ENCODE measurements at regions not wholly inside any gene's neighbourhood (a gene's known extent, or its start where the extent isn't known, plus 50 kb on each side); places are given as distances from the start of the nearest gene placed in this dataset.

- Histone ChIP-seq H3K4me1 (ENCODE audit: control insufficient read depth in 5 of 5, insufficient read depth in 5 of 5, low read length in 5 of 5) (peaks cover 0 to 8% (median 0%) of the 10 kb centered on the region in 5 donors), H3K27ac (ENCODE audit: low read depth in 1 of 2, low read length in 1 of 2) (no peak overlapping the region), H3K9ac (ENCODE audit: insufficient read depth in 1 of 2, low read length in 2 of 2) (no peak overlapping the region), H3K9me3 (ENCODE audit: control insufficient read depth in 4 of 4, insufficient read depth in 3 of 4, low read length in 3 of 4) (no peaks in the 10 kb centered on the region), H3K4me3 (no peak overlapping the region), H3K27me3 (ENCODE audit: control insufficient read depth in 3 of 3, insufficient read depth in 3 of 3, low read length in 2 of 3) (no peaks in the 10 kb centered on the region), H3K36me3 (ENCODE audit: control insufficient read depth in 4 of 4, insufficient read depth in 4 of 4, low read length in 4 of 4) (no peaks in the 10 kb centered on the region)
- TF ChIP-seq, protein P1, sequence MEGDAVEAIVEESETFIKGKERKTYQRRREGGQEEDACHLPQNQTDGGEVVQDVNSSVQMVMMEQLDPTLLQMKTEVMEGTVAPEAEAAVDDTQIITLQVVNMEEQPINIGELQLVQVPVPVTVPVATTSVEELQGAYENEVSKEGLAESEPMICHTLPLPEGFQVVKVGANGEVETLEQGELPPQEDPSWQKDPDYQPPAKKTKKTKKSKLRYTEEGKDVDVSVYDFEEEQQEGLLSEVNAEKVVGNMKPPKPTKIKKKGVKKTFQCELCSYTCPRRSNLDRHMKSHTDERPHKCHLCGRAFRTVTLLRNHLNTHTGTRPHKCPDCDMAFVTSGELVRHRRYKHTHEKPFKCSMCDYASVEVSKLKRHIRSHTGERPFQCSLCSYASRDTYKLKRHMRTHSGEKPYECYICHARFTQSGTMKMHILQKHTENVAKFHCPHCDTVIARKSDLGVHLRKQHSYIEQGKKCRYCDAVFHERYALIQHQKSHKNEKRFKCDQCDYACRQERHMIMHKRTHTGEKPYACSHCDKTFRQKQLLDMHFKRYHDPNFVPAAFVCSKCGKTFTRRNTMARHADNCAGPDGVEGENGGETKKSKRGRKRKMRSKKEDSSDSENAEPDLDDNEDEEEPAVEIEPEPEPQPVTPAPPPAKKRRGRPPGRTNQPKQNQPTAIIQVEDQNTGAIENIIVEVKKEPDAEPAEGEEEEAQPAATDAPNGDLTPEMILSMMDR (IDR thresholded peaks at IDR 0.05; ENCODE audit: control extremely low read depth, extremely low read depth): no peak
- ATAC-seq (ENCODE audit: insufficient read depth, low FRiP score) (no peak), DNase-seq (no peak)
- WGBS, 2 donors: 63 to 77% methylated on average over 2 of the region's 2 CpGs
These were observed 447.6 kb downstream of the TOX3 start for GRCh38 chr16:52099382-52099781.

DNA sequence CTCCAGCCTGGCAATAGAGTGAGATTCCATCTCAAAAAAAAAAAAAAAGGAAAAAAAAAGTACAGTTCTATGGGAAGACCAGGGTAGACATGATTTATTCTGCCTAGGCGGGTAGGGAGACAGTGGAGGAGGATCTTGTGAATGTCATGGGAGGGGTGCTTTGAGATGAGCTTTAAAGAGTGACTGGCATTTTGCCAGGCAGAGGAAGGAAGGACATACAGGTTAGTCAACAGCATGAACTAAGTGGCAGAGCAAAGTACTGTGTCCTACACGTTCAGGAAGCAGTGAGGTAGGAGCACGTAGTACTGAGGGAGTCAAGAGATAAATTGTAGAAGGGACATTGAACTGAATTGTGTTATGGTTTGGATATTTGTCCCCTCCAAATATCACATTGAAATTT, 451.5 kb downstream of the TOX3 start:
- H3K36me3 ChIP-seq (ENCODE audit: control insufficient read depth in 4 of 4, insufficient read depth in 4 of 4, low read length in 4 of 4): no peaks in the 10 kb centered on the region
- TF ChIP-seq, protein P1 (IDR thresholded peaks at IDR 0.05; ENCODE audit: control extremely low read depth, extremely low read depth): no peak
- no peak for DNase-seq
- H3K9me3 ChIP-seq (ENCODE audit: control insufficient read depth in 4 of 4, insufficient read depth in 3 of 4, low read length in 3 of 4): no peaks in the 10 kb centered on the region
- H3K4me3 ChIP-seq: no peak overlapping the region
- H3K27ac ChIP-seq (ENCODE audit: low read depth in 1 of 2, low read length in 1 of 2): no peak overlapping the region
- WGBS, 2 donors: 53 to 74% methylated on average over 3 of the region's 3 CpGs
- H3K9ac ChIP-seq (ENCODE audit: insufficient read depth in 1 of 2, low read length in 2 of 2): no peak overlapping the region
- ATAC-seq (ENCODE audit: insufficient read depth, low FRiP score): no peak
- peaks cover 0 to 8% (median 0%) of the 10 kb centered on the region in 5 donors for H3K4me1 ChIP-seq (ENCODE audit: control insufficient read depth in 5 of 5, insufficient read depth in 5 of 5, low read length in 5 of 5)
- no peaks in the 10 kb centered on the region for H3K27me3 ChIP-seq (ENCODE audit: control insufficient read depth in 3 of 3, insufficient read depth in 3 of 3, low read length in 2 of 3)

DNA sequence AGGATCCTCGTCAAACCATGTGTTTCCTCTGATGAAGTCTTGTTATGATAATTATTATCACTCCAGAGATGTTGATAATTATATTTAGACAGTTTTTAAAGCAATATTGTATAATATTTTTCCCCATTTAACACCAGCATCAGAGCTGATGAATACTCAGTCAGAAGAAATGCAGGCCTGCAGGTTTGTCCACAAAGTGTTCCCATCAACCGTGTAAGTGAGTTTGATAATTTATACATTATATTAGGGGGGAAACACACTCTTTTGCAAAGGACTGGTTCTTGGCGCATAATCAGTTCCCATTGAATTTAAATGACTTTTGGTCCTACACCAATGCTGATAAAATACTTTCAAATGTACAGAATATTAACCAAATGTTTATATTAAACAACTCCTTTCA, 454.8 kb downstream of the TOX3 start:
- Histone ChIP-seq H3K27ac (ENCODE audit: low read depth in 1 of 2, low read length in 1 of 2) (no peak overlapping the region), H3K9ac (ENCODE audit: insufficient read depth in 1 of 2, low read length in 2 of 2) (no peak overlapping the region), H3K4me3 (no peak overlapping the region), H3K36me3 (ENCODE audit: control insufficient read depth in 4 of 4, insufficient read depth in 4 of 4, low read length in 4 of 4) (no peaks in the 10 kb centered on the region), H3K4me1 (ENCODE audit: control insufficient read depth in 5 of 5, insufficient read depth in 5 of 5, low read length in 5 of 5) (peaks cover 0 to 8% (median 0%) of the 10 kb centered on the region in 5 donors), H3K9me3 (ENCODE audit: control insufficient read depth in 4 of 4, insufficient read depth in 3 of 4, low read length in 3 of 4) (no peaks in the 10 kb centered on the region), H3K27me3 (ENCODE audit: control insufficient read depth in 3 of 3, insufficient read depth in 3 of 3, low read length in 2 of 3) (no peaks in the 10 kb centered on the region)
- WGBS, 2 donors: 85 to 94% methylated on average over 3 of the region's 3 CpGs
- TF ChIP-seq, protein P1 (IDR thresholded peaks at IDR 0.05; ENCODE audit: control extremely low read depth, extremely low read depth): no peak
- DNase-seq (no peak), ATAC-seq (ENCODE audit: insufficient read depth, low FRiP score) (no peak)

- TF ChIP-seq, protein P1 (IDR thresholded peaks at IDR 0.05; ENCODE audit: control extremely low read depth, extremely low read depth): no peak
- ATAC-seq (ENCODE audit: insufficient read depth, low FRiP score) (no peak), DNase-seq (no peak)
- Histone ChIP-seq H3K9me3 (ENCODE audit: control insufficient read depth in 4 of 4, insufficient read depth in 3 of 4, low read length in 3 of 4) (no peaks in the 10 kb centered on the region), H3K27ac (ENCODE audit: low read depth in 1 of 2, low read length in 1 of 2) (no peak overlapping the region), H3K4me1 (ENCODE audit: control insufficient read depth in 5 of 5, insufficient read depth in 5 of 5, low read length in 5 of 5) (no peaks in the 10 kb centered on the region), H3K4me3 (no peak overlapping the region), H3K36me3 (ENCODE audit: control insufficient read depth in 4 of 4, insufficient read depth in 4 of 4, low read length in 4 of 4) (no peaks in the 10 kb centered on the region), H3K9ac (ENCODE audit: insufficient read depth in 1 of 2, low read length in 2 of 2) (no peak overlapping the region), H3K27me3 (ENCODE audit: control insufficient read depth in 3 of 3, insufficient read depth in 3 of 3, low read length in 2 of 3) (no peaks in the 10 kb centered on the region)
These were observed 456.9 kb downstream of the TOX3 start for GRCh38 chr16:52090080-52090479.

All from lung (tissue), 11 donors.